Occipital lobe (tissue), 1 donor: ENCODE measurements at regions not wholly inside any gene's neighbourhood (a gene's known extent, or its start where the extent isn't known, plus 50 kb on each side); places are given as distances from the start of the nearest gene placed in this dataset.

Experiments
- DNase-seq: peaks from one replicate; lab custom pipeline; 2025; lab: John Stamatoyannopoulos, UW

DNA sequence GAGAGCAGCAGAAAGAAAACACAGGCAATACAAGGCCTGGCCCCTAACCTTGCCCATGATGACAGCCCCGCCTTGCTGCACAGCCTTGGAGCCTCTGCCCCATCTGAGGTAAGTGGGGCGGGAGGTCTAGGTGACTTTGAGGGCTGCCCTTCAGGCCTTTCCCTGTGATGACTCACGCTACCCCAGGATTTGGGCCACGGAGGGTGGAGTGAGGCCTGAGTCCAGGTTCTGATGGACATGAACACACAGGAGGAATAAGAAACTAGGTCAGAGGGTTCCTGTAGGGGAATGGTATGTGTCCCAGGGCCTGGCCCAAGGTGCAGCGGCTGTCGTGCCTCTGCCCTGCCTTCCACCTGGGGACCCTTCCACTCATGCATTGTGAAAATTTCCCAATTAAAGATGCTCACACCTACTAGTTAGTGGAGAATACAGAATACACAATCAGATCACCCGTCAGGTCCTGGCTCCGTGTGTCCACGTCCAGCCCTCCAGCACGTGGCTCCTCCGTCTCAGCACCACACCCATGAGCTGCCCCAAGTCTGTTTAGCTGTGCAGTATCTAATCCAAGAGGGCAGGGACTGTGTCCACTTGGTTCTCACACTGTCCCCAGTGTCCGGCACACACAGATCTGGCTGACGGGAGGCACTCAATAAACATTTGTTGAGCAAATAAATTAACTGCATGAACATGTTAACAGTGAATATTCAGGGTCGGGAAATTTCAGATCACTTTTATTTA is 111.0 kb downstream of the CHST1 start:
- DNase-seq = no peak

DNA sequence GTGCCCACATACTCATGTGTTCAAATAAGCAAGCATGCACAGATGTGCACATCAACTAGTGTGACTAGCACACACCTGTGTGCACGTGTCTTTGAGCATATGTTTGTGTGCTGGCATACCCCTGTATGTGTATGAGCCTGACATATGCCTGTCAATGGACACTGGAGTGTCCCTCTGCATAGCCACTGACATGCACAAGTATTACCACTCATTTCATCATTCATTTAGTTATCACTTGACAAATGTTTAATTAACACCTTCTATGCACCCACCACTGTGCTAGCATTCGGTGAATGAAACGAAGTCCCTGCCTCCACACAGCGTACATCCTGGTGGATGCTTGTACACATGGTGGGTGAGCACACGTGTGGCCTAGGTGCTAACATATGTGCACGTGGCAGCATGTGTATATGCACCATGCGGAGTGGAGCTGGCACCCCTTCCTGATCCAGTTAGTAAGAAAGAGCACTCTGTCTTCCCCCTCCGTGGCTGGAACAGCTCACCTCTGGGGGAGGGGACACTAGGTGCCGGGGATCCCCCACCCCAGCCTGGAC is 112.0 kb downstream of the CHST1 start:
- DNase-seq = no peak

DNA sequence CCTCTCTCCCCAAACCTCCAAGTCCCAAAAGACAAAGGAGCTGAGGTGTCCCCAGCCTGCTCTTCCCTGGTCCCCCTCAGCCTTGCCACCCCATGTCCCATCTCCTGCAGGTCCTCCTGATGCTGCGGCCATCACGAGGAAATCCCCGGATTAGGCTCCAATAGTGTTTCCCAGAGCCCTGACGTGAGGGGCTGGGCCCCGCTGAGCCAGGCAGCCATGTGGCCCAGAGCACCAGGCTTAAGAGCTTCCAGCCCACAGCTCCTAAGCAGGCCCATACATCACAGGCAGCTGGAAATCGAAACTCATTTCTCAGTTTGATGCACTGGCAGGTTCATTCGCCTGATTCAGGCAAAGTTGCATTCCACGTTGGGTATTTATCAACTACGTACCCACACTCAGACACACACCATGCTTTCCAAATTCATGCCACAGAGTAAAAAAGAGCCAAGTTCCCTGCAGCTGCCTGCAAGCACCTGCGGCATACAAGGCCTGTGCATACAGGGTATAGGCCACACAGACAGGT is 114.2 kb downstream of the CHST1 start:
- no peak for DNase-seq

DNA sequence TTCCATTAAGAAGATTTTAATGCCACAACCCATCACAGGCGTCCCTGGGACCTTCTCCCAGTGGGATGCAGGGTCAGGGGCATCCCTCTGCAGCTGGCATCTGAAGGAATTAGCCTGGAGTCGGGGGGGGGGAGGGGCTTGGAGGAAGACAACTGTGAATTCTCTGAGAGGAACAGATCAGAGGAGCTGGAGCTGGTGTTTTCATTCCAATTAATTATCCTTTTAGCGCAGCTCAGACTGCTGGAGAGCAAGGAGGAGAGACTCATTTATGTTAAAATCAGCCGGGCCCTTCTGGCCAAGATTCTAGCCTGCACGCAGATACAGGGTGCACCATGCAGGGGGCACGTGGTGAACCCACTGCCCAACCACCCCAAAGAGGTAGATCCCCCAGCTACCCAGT is 116.2 kb downstream of the CHST1 start:
- no peak for DNase-seq

DNA sequence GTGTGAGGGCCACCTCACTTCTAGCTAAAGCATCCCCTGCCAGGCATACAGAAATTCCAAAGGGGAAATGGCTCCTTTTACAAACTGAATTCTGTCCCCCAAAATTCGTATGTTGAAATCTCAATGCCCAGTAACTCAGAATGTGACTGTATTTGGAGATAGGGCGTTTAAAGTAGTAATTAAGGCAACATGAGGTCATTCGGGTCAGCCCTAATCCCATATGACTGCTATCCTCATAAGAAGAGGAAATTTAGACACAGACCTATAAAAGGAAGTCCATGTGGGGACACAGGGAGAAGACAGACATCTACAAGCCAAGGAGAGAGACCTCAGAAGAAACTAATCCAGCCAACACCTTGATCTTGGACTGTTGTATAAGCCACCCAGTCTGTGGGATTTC is 119.1 kb downstream of the CHST1 start:
- DNase-seq = no peak

DNA sequence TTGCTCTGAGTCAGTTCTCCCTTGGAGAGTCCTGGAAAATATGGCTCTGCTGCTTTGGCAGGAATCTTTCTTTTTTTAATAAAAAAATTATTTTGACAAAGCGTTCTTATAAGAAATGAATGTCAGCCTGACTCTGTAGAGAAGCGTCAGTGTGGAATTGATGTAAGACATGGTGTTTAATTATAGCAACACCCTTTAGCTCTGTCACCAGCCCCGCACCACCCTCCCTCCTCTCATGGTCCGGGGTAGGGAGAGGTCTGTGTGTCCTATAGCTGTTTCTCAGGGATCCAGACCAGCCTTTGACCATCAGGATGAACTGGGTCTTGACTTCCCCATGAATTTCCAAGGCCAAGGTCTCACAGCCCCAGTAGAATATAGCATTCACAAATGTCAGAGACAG is 120.6 kb downstream of the CHST1 start:
- no peak for DNase-seq

DNA sequence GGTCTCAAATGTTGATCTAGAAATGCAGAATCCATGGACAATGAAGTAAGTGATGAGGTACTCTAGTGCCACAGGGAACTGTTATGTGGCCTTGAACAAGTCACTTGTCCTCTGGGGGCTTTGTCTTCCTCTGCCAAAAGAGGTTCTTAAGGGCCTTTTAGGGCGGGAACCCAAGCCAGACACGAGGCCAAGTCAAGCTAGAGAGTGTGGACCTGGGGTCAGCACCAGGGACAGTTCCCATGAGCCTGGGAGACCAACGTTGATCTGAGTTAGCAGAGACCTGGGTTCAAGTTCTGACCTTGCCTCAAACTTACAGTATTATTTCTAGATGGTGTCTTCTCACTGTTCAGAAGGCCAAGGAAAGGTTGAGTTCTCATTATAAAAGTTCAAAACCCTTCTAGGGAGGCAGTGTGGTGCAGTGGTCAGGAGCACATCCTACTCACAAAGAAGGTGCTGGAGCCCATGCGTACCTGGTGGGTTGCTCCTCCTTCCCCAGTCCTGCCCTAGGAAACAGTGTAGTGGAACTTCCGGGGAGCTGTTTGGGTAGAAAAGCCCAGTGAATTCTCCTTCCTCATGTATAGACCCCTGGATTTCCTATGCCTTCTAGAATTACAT is 121.5 kb downstream of the CHST1 start:
- DNase-seq = no peak

DNA sequence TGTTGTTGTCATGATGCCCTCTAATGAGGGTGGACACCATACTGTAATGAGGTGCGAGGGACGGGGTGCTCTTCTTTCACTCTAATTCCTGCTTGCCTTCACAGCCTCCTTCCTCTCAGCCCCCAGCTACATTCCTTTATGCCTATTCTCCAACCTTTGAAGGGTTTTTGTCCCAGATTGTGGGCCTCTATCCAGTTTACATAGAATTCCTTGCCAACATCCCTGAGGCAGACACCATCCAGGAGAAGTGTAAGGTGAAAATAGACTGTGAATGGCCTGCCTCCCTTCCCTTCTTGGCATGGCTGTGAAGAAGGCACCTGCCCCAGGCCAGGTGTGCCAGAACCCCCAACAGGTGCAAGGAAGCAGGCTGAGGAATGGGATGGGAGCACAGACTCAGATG is 122.3 kb downstream of the CHST1 start:
- peak; percentile 23 for DNase-seq

DNA sequence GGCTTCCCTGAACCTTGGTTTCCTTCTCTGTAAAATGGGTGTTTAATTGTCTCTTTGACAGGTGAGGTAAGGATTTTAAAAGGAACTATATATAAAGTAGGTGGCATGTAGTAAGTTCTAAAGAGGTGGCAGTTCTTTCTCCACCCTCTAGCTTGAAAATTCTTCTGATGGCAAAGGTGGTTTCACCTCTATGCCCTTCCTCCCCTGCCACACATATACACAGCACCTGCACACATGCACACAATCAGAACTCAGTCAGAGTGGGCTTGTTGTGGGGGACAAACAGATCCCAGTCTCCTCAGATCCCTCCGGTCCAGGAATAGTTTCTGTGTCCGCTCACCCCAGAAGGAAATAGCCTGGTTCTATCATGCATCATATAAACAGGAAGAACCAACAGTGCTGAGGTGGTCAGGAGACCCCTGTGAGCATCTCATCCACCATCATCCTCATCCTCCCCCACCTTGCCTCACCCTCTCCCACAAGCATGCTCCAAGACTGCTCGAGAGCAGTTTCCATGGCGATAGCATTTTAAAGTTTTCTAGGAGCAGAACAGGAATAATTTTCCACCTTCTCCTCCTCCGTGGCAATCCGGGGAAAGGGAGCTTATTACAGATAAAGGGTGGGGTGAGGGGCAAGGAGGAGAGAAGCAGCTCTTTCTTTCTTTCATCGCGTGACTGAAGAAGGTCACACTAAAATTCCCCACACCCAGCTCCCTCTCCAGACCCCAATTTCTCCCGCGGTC is 123.6 kb downstream of the CHST1 start:
- no peak for DNase-seq

DNA sequence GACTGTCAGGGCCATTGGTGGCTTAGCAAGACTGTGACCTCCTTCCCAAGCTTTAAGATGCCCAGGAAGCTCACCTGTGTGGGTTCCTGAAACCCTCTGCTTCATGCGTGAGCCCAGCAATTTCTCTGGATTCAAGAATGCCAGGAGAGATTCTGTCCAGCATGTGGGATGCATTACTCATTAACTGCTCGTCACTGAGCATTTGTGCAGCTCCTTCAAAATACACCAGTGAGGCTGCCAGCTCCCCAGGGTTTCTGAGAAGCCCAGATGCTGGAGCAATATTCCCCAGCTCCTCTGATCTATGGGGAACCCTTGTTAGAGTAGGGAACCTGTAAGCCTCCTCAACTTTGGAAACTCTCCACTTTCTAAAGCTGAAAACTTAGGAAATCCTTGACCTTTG is 126.5 kb downstream of the CHST1 start:
- peak; percentile 50 for DNase-seq

DNA sequence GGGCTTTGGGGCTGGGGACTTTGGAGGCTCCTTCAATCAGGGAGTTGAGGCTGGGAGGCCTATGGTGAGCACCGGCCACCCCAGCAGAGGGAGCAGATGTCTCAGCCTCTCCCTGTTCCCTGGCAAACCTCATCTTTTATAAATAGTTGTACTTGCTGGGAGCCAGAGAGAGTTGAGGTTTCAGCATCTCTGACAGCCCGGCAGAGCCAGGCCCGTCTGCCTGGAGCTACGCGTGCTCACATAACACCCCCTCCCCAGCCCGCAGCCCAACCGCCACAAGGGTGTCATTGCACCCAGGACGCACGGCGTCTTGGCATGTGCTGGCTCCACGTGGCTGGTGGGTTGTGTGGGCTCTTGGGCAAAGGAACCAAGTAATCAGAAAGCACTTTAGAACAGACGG is 127.1 kb downstream of the CHST1 start:
- peak; percentile 79 for DNase-seq

DNA sequence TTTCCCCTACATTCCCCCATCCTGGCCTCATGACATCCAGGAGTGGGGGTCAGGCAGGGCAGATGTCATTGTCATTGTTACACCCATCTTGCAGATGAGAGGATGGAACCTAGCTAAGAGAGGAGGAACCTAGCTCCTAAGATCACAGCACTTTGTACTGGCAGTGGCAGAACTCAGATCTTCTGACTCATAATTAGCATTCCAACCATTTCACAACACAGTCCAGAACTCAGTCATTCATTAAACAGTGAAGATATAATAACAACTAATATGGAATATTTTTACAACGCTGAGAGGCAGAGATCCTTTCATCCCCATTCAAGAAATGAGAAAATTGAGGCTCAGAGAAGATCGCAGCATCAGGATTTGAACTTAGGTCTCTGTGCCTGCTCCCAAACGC is 127.8 kb downstream of the CHST1 start:
- DNase-seq = no peak

DNA sequence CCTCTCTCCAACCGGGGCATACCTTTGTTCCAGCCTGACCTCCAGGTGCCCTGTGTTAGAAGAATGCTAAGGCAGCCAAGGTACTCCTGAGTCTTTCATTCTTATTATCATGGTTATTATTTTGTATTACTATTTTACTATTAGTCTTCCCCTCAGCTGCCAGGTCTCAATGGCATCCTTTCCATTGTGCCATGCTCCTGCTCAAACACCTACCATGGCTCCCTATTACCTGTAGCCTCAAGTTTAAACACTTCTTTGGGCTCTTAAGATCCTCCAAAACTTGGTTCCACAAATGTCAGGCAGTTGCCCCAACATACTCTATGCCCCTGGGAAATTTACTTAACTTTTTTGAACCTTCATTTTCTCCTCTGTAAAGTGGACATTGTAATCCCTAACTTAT is 130.4 kb downstream of the CHST1 start:
- no peak for DNase-seq

DNA sequence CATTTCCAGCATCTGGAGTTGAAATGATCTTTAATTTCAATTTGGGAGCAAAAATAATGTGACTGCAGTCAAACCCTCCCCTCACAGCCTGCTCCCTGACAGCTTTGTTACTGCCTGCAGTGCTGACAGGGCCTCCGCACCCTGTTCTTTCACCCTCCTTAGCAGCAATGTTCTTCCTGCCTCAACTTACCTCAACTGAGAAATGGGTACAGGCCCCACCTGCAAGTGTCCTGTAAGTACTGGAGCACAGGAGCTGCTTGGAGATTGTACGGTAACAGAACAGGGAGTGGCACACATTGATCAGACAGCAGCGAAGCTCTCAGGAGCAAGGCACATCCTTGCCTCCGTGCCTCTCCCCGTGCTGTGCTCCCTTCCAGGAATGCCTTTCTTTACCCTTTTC is 131.3 kb downstream of the CHST1 start:
- no peak for DNase-seq

DNA sequence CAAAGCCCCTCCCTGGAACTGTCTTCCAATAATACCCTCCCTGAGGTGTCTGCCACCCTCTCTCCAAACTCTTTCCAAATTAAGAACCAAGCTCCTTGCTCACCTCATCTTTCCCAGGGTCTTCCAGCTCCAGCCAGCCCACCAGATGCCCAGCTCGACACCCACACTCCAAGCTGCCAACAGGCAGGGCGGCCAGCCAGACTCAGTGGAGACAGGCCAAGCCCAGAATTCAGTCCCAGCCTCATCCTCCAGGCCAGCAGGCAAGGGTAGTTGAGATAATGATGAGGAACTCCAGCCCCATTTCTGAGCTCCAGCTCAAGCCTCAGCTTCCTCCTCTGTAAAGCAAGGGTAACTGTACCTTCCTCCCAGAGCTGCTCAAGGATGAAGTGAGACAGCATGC is 132.9 kb downstream of the CHST1 start:
- no peak for DNase-seq

DNA sequence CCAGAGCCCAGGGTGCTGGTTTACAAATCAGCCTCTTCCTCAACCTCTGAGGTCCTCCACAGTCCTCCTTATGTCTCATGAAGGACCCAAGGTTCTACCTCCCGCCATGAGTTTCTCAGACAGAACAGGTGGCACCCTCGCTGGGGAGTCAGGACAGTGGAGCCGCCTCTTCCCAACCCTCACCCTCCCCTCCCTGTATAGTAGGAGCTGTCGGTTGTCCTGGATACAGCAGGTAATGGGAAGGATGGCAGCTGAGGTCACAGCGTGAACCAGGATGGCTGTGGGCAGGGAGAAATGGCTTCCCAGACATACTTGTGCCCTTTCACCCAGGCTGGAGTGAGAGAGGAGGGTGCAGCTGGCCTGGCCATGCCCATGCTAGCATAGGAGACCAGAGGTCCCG is 134.6 kb downstream of the CHST1 start:
- DNase-seq = no peak

DNA sequence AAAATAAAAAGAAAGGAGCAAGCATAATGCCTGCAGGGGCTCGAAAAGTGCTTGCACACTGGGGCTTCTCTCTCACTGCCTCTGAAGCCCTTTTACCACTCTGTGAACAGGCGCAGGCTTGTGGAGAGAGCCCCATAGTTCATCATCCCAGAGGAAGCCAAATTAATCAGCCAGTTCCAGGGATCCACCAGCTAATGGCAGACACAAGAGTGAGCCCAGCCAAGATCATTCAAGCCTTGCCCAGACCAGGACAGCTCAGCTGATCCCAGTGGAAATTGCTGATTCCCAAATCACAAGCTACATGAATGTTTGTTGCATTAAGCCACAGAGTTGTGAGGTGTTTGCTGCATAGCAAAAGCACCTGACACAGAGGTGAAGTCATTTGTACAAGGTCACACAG is 135.3 kb downstream of the CHST1 start:
- DNase-seq = no peak

DNA sequence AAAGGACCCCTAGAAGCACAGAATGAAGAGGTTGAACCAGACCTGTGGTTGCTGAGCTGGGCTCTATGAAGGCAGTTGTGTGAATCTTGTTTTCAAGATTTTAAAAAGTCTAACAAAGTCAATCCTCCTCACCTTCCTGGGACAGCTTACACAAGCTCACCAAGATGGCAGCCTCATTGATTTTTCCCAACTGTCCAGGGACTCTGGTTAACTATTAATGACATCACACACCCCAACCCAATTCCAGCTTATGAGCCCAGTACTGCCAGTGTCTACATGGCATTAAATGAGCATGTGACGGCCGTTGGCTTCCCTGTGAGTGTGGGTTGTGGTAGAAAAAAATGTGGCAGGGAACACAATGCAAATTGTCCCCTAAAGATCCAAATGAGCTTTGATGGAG is 137.0 kb downstream of the CHST1 start:
- no peak for DNase-seq

DNA sequence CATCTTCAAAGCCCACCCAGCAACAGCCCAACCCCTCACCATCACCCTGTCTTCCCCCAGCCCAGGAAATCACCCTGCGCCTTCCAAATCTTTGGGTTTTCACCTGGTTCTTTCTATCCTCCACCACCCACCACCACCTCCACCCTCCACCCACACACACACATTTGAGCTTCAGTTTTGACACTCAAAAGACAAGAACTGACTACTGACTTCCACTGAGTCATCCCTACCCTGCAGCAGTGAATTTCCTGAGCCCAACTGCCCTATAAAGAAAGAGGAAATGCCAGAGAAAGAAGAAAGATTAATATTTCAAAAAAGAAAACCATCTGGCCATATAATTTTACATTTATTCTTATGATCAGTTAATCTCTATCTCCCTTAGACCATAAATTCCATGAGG is 137.5 kb downstream of the CHST1 start:
- no peak for DNase-seq

DNA sequence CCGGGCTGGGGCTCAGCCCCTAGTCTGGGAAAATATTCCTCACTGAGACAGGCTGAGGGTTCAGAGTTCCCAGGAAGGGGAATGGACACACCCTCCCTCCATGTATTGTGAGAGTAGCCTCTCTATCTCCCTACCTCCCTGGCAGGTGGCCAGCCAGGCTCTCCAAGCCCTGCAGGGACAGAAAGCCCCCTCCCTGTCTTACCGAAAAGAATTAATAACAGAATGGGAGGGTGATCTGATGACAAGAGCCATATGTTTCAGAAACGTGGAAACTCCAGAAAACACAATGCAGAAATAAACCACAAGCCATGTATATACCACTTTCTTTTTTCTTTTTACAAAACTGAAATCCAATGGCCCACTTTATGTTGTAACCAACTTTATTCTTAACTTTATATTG is 140.0 kb downstream of the CHST1 start:
- no peak for DNase-seq

DNA sequence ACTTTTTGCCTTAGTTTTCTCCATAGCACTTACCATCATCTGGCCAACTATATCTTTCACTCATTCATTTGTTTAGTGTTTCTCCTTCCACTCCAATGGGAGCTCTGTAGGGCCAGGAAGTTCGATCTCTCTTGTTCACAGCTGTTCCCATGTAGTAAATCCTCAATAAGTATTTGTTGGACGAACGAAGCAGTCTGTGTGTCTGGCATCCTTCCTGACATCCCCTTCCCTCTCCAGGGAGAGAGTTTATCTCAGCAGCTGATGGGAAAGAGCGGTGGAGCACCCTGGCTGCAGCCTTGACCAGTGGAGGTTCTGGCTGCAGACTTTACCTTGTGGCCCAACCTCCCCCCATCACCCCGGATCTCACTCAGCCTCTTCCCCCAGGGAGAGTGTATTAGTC is 141.7 kb downstream of the CHST1 start:
- DNase-seq = no peak

DNA sequence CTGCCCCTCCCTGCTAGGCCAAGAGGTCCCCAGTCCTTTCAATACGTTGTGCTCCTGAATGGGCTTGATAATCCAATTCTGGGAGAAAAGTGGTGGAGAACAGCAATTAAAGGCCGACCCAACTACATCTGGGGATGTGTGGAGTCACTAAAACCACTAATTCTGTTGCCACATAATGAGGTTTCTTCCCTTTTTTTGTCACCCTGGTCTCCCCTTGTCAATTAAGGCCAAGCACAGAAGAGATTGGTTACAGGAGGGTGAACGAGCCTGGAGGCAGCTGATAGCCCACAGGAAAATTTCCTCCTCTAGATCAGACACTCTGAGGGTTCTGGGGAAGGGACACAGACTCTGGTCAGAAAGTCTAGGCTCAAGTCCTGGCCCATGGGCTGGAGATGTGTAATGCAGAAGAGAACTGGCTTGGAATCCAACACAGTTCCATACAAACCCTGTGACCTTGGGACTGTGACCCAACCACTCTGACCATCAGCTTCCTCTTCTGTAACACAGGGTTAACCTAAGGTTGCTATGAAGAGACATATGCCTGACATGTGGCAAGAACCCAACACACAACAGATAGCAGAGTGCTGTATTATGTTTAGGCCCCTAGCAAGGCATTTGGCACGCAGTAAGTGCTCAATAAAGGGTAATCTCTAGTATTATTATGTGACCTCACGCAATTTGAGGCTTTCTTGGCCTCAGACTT is 146.4 kb downstream of the CHST1 start:
- DNase-seq = no peak
